Astrocyte (in vitro differentiated cells and primary cell): ENCODE measurements at regions not wholly inside any gene's neighbourhood (a gene's known extent, or its start where the extent isn't known, plus 50 kb on each side); places are given as distances from the start of the nearest gene placed in this dataset.

ENCODE experiments used
- DNase-seq: peaks from one replicate; pipeline ENCODE4 v3.0.0-alpha.2; 2010; ENCODE audit warnings: low read depth
- FAIRE-seq: peaks from 2 replicates; lab custom pipeline; 2011; peaks lifted over from hg19 to GRCh38; lab: Jason Lieb, UNC
- H2AFZ ChIP-seq: 2 replicates; pipeline ENCODE4 v1.6.0; 2012; ENCODE audit warnings: low read depth, low read length, inconsistent platforms
- H3K27ac ChIP-seq: 2 replicates; pipeline ENCODE4 v1.5.1; 2011; ENCODE audit warnings: low read depth, low read length, inconsistent platforms
- H3K27me3 ChIP-seq: 2 replicates; pipeline ENCODE4 v1.6.0; 2011; ENCODE audit warnings: low read length, inconsistent platforms; ENCODE audit not compliant: insufficient read depth
- H3K36me3 ChIP-seq: 2 replicates; pipeline ENCODE4 v1.5.1; 2011; ENCODE audit warnings: low read length, inconsistent platforms; ENCODE audit not compliant: insufficient read depth
- H3K4me1 ChIP-seq: 2 replicates; pipeline ENCODE4 v1.5.1; 2011; ENCODE audit warnings: low read length, inconsistent platforms; ENCODE audit not compliant: insufficient read depth
- H3K4me2 ChIP-seq: 2 replicates; pipeline ENCODE4 v1.6.0; 2012; ENCODE audit warnings: low read length, inconsistent platforms
- H3K4me3 ChIP-seq: 2 replicates; pipeline ENCODE4 v1.5.1; 2011; ENCODE audit warnings: low read depth, mild to moderate bottlenecking, low read length, inconsistent platforms; ENCODE audit not compliant: insufficient read depth
- H3K79me2 ChIP-seq: 2 replicates; pipeline ENCODE4 v1.6.0; 2012; ENCODE audit warnings: mild to moderate bottlenecking, low read length, inconsistent platforms; ENCODE audit not compliant: insufficient read depth
- H3K9ac ChIP-seq: 2 replicates; pipeline ENCODE4 v1.6.0; 2012; ENCODE audit warnings: mild to moderate bottlenecking, low read length, inconsistent platforms
- H3K9me3 ChIP-seq: 2 replicates; pipeline ENCODE4 v1.5.1; 2012; ENCODE audit warnings: low read depth, mild to moderate bottlenecking, low read length, inconsistent platforms; ENCODE audit not compliant: insufficient read depth
- H4K20me1 ChIP-seq: 2 replicates; pipeline ENCODE4 v1.6.0; 2012; ENCODE audit warnings: low read length, inconsistent platforms; ENCODE audit not compliant: insufficient read depth
- H3K27ac Mint-ChIP-seq: one replicate; pipeline ENCODE4 v1.8.0; 2021; ENCODE audit warnings: mild to moderate bottlenecking, mixed read lengths; ENCODE audit not compliant: unreplicated experiment
- H3K27me3 Mint-ChIP-seq: one replicate; pipeline ENCODE4 v1.8.0; 2021; ENCODE audit warnings: low read depth, mixed read lengths; ENCODE audit not compliant: unreplicated experiment
- H3K36me3 Mint-ChIP-seq: one replicate; pipeline ENCODE4 v1.8.0; 2021; ENCODE audit warnings: low read depth, mixed read lengths; ENCODE audit not compliant: unreplicated experiment
- H3K4me1 Mint-ChIP-seq: one replicate; pipeline ENCODE4 v1.8.0; 2021; ENCODE audit warnings: low read depth, mixed read lengths; ENCODE audit not compliant: unreplicated experiment
- H3K4me3 Mint-ChIP-seq: one replicate; pipeline ENCODE4 v1.8.0; 2021; ENCODE audit warnings: mild to moderate bottlenecking, moderate library complexity, mixed read lengths; ENCODE audit not compliant: unreplicated experiment
- H3K9me3 Mint-ChIP-seq: one replicate; pipeline ENCODE4 v1.8.0; 2021; ENCODE audit warnings: mild to moderate bottlenecking, mixed read lengths; ENCODE audit not compliant: unreplicated experiment
- CTCF ChIP-seq: IDR thresholded peaks from 2 replicates; pipeline ENCODE4 v1.5.1; 2011; ENCODE audit warnings: low read depth, mild to moderate bottlenecking, inconsistent platforms, low read length, moderate library complexity; ENCODE audit not compliant: insufficient read depth
- EZH2 ChIP-seq: IDR thresholded peaks from 2 replicates; pipeline ENCODE4 v1.6.1; 2012; ENCODE audit warnings: mild to moderate bottlenecking, low read length, inconsistent platforms; ENCODE audit not compliant: insufficient read depth

GRCh38 chr21:38922474-38923235, 116.9 kb downstream of the ETS2 start:
- Histone ChIP-seq H3K4me3 (no peak overlapping the region), H3K9ac (no peak overlapping the region), H3K27ac (no peak overlapping the region), H3K9me3 (no peaks in the 10 kb centered on the region), H3K27me3 (no peaks in the 10 kb centered on the region), H3K4me1 (peaks cover 22% of the 10 kb centered on the region), H3K36me3 (no peaks in the 10 kb centered on the region), H3K4me2 (no peak overlapping the region), H2AFZ (no peak overlapping the region), H4K20me1 (no peaks in the 10 kb centered on the region), H3K79me2 (no peaks in the 10 kb centered on the region)
- Mint-ChIP-seq H3K27ac (no peak overlapping the region), H3K36me3 (no peaks in the 10 kb centered on the region), H3K4me1 (peaks cover 23% of the 10 kb centered on the region), H3K4me3 (no peak overlapping the region), H3K9me3 (peaks cover 5% of the 10 kb centered on the region), H3K27me3 (peaks cover 7% of the 10 kb centered on the region)
- DNase-seq (no peak), FAIRE-seq (no peak)
- no peak for TF ChIP-seq CTCF
- TF ChIP-seq EZH2, result no peak

- Histone ChIP-seq H3K27me3 (no peaks in the 10 kb centered on the region), H3K9me3 (no peaks in the 10 kb centered on the region), H3K79me2 (no peaks in the 10 kb centered on the region), H2AFZ (no peak overlapping the region), H3K4me3 (no peak overlapping the region), H3K27ac (no peak overlapping the region), H4K20me1 (no peaks in the 10 kb centered on the region), H3K4me2 (peak overlapping the region; percentile 72), H3K4me1 (peaks cover 22% of the 10 kb centered on the region), H3K36me3 (no peaks in the 10 kb centered on the region), H3K9ac (no peak overlapping the region)
- no peaks in the 10 kb centered on the region for H3K9me3 Mint-ChIP-seq
- TF ChIP-seq EZH2 (no peak), CTCF (no peak)
- DNase-seq (no peak), FAIRE-seq (no peak)
- H3K36me3 Mint-ChIP-seq, result no peaks in the 10 kb centered on the region
- H3K4me3 Mint-ChIP-seq, result no peak overlapping the region
- no peak overlapping the region for H3K27ac Mint-ChIP-seq
- peaks cover 23% of the 10 kb centered on the region for H3K4me1 Mint-ChIP-seq
- H3K27me3 Mint-ChIP-seq, result peaks cover 13% of the 10 kb centered on the region
Observed at GRCh38 chr21:38921511-38922251, 116.0 kb downstream of the ETS2 start.
